ENCODE measurements at regions not wholly inside any gene's neighbourhood (a gene's known extent, or its start where the extent isn't known, plus 50 kb on each side); places are given as distances from the start of the nearest gene placed in this dataset.

GRCh38 chr16:59169168-59169567 is 435.1 kb upstream of the GOT2 start:
- TF ChIP-seq CTCF (IDR thresholded peaks at IDR 0.05 in 4 of 5, conservative IDR thresholded peaks at IDR 0.05 in 1 of 5) (no peak), POLR2A (IDR thresholded peaks at IDR 0.05) (no peak)
